HepG2 (cell line): ENCODE measurements at regions not wholly inside any gene's neighbourhood (a gene's known extent, or its start where the extent isn't known, plus 50 kb on each side); places are given as distances from the start of the nearest gene placed in this dataset.
"Not testable (repeated sequence)": the region's sequence is repeated elsewhere in the genome, so short reads cannot be mapped to it uniquely, and the experiment has no call there.

Source experiments
- ATAC-seq: fragments of 200-7000 bp; cut with Tn5 transposase; 3 replicates; pipeline ENCODE4 v1.9.1; 2020; ENCODE audit warnings: mild to moderate bottlenecking, moderate library complexity
- BruUV-seq: library from RNA; stranded (reverse); fragments of 400-500 nt; replicated peaks from 2 replicates; lab custom pipeline; 2021; lab: Mats Ljungman, UMichigan
- CTCF ChIA-PET: fragments of 300-600 bp; formaldehyde crosslinking; extraction: SDS; loops from one replicate; lab custom pipeline; 2021; ENCODE audit warnings: low total read pairs, inconsistent platforms, low intra/inter-chr PET ratio; lab: Yijun Ruan, JAX
- POLR2A ChIA-PET: fragments of 350-600 bp; sonication (Branson Sonifier 250); formaldehyde crosslinking; loops from one replicate; lab custom pipeline; 2020; ENCODE audit warnings: antibody characterized with exemption, inconsistent platforms; lab: Yijun Ruan, JAX
- DNase-seq: peaks from one replicate; pipeline ENCODE4 v3.0.0-alpha.2; 2015; ENCODE audit warnings: low spot score
- FAIRE-seq: peaks from 3 replicates; lab custom pipeline; 2011; peaks lifted over from hg19 to GRCh38; lab: Jason Lieb, UNC
- H2AFZ ChIP-seq: one replicate; pipeline ENCODE4 v1.6.1; 2011; ENCODE audit warnings: low read length, inconsistent platforms
- H3K27ac ChIP-seq: fragments of 300-600 bp; 3 replicates; pipeline ENCODE4 v1.8.0; 2011; ENCODE audit warnings: mixed run types, mild to moderate bottlenecking, mixed read lengths, low read length, inconsistent platforms; ENCODE audit not compliant: insufficient read depth; ENCODE audit errors: extremely low read length
- H3K27me3 ChIP-seq, 2 experiments: fragments of 200-600 bp in 1 of 2; 2 replicates in 1 of 2; 3 replicates in 1 of 2; pipeline versions ENCODE4 v1.6.0 to v1.8.0; 2011; ENCODE audit warnings: low read length in 2 of 2, mild to moderate bottlenecking in 2 of 2, moderate library complexity in 2 of 2, inconsistent platforms in 1 of 2; ENCODE audit not compliant: insufficient read depth in 2 of 2, control insufficient read depth in 1 of 2
- H3K36me3 ChIP-seq, 2 experiments: fragments of 200-600 bp in 1 of 2; replicated peaks in 1 of 2; 2 replicates in 1 of 2; 3 replicates in 1 of 2; pipeline versions ENCODE4 v1.5.1 to v1.8.0; 2011; ENCODE audit warnings: low read length in 2 of 2, inconsistent platforms in 1 of 2; ENCODE audit not compliant: insufficient read depth in 2 of 2, control insufficient read depth in 1 of 2
- H3K4me1 ChIP-seq: 2 replicates; pipeline ENCODE4 v1.5.1; 2012; ENCODE audit warnings: low read length, inconsistent platforms; ENCODE audit not compliant: insufficient read depth
- H3K4me2 ChIP-seq: 2 replicates; pipeline ENCODE4 v1.6.0; 2011; ENCODE audit warnings: low read depth, low read length, inconsistent platforms
- H3K4me3 ChIP-seq, 3 experiments: fragments of 200-600 bp in 1 of 3; sonication (generic), shearing (Covaris generic) in 1 of 3; replicated peaks in 1 of 3; 2 replicates each; pipeline ENCODE4 v1.5.1; 2011 to 2016; ENCODE audit warnings: low read length in 3 of 3, inconsistent platforms in 2 of 3, low read depth in 2 of 3, mild to moderate bottlenecking in 2 of 3, control low read depth in 1 of 3, mixed read lengths in 1 of 3; ENCODE audit not compliant: insufficient read depth in 1 of 3
- H3K79me2 ChIP-seq: one replicate; pipeline ENCODE4 v1.6.1; 2011; ENCODE audit warnings: low read length, inconsistent platforms; ENCODE audit not compliant: insufficient read depth
- H3K9ac ChIP-seq: 2 replicates; pipeline ENCODE4 v1.6.0; 2011; ENCODE audit warnings: mild to moderate bottlenecking, low read depth, low read length, inconsistent platforms; ENCODE audit not compliant: insufficient read depth
- H3K9me3 ChIP-seq: 2 replicates; pipeline ENCODE4 v1.5.1; 2012; ENCODE audit warnings: mild to moderate bottlenecking, low read length
- H4K20me1 ChIP-seq: 2 replicates; pipeline ENCODE4 v1.6.0; 2011; ENCODE audit warnings: inconsistent platforms, mild to moderate bottlenecking, low read length, moderate library complexity; ENCODE audit not compliant: insufficient read depth
- ATM ChIP-seq: fragments of 450-650 bp; IDR thresholded peaks from 2 replicates; pipeline ENCODE4 v1.7.1; 2017; ENCODE audit warnings: mild to moderate bottlenecking, borderline replicate concordance
- CBFB ChIP-seq: sonication (generic); formaldehyde crosslinking; IDR thresholded peaks from 2 replicates; pipeline ENCODE4 v1.4.0; 2020; ENCODE audit warnings: missing genetic modification reagents
- CEBPG ChIP-seq: IDR thresholded peaks from 2 replicates; pipeline ENCODE4 v1.6.1; 2016
- FIP1L1 ChIP-seq: fragments of 200-400 bp; formaldehyde crosslinking; IDR thresholded peaks from 2 replicates; pipeline ENCODE4 v1.6.1; 2018; ENCODE audit warnings: low read depth, mild to moderate bottlenecking, low read length, moderate library complexity, borderline replicate concordance; ENCODE audit not compliant: insufficient read depth
- FLYWCH1 ChIP-seq: sonication (generic); formaldehyde crosslinking; IDR thresholded peaks from 2 replicates; pipeline ENCODE4 v1.8.1; 2023; ENCODE audit warnings: mild to moderate bottlenecking, missing genetic modification reagents
- HNRNPH1 ChIP-seq: fragments of 200-400 bp; formaldehyde crosslinking; optimal IDR thresholded peaks from 2 replicates; pipeline ENCODE3; 2017; ENCODE audit warnings: mild to moderate bottlenecking, low read depth, low read length
- JDP2 ChIP-seq: sonication (generic); formaldehyde crosslinking; IDR thresholded peaks from 2 replicates; pipeline ENCODE4 v1.8.1; 2022; ENCODE audit warnings: missing genetic modification reagents, borderline replicate concordance
- MEF2D ChIP-seq: sonication (generic); formaldehyde crosslinking; IDR thresholded peaks from 2 replicates; pipeline ENCODE4 v1.5.1; 2020; ENCODE audit warnings: mild to moderate bottlenecking, missing genetic modification reagents
- SMC3 ChIP-seq: IDR thresholded peaks from 2 replicates; pipeline ENCODE4 v1.6.1; 2011; ENCODE audit warnings: low read length, improper control_type of control experiment
- TBL1XR1 ChIP-seq: fragments of 150-350 bp; IDR thresholded peaks from 2 replicates; pipeline ENCODE4 v1.6.1; 2014; ENCODE audit warnings: borderline replicate concordance, low read length; ENCODE audit not compliant: partially characterized antibody
- WGBS: methylation state at CpG from one replicate; pipeline ENCODE4 v1.1.6; 2017; ENCODE audit warnings: low lambda C conversion rate; 5-methylcytosine and 5-hydroxymethylcytosine counted together
- in situ Hi-C: cut with HindIII; loops from 2 replicates; pipeline ENCODE4 v1.10.0; 2017; ENCODE audit warnings: low pct_unique_long_range_greater_than_20kb; ENCODE audit not compliant: extremely low pct_ligation_motif_present
- intact Hi-C: fragments of 100-400 bp; cut with micrococcal nuclease; formaldehyde crosslinking; loops from one replicate; pipeline ENCODE4 v1.10.0; 2022; ENCODE audit not compliant: unreplicated experiment
- TF ChIP-seq, protein P1 (sequence below): sonication (generic); formaldehyde crosslinking; IDR thresholded peaks from 2 replicates; pipeline ENCODE4 v1.5.0; 2020; ENCODE audit warnings: mild to moderate bottlenecking, missing genetic modification reagents, moderate library complexity
- TF ChIP-seq, protein P2 (sequence below): sonication (generic); formaldehyde crosslinking; IDR thresholded peaks from 2 replicates; pipeline ENCODE4 v1.5.0; 2020; ENCODE audit warnings: mild to moderate bottlenecking, missing genetic modification reagents, borderline replicate concordance

DNA sequence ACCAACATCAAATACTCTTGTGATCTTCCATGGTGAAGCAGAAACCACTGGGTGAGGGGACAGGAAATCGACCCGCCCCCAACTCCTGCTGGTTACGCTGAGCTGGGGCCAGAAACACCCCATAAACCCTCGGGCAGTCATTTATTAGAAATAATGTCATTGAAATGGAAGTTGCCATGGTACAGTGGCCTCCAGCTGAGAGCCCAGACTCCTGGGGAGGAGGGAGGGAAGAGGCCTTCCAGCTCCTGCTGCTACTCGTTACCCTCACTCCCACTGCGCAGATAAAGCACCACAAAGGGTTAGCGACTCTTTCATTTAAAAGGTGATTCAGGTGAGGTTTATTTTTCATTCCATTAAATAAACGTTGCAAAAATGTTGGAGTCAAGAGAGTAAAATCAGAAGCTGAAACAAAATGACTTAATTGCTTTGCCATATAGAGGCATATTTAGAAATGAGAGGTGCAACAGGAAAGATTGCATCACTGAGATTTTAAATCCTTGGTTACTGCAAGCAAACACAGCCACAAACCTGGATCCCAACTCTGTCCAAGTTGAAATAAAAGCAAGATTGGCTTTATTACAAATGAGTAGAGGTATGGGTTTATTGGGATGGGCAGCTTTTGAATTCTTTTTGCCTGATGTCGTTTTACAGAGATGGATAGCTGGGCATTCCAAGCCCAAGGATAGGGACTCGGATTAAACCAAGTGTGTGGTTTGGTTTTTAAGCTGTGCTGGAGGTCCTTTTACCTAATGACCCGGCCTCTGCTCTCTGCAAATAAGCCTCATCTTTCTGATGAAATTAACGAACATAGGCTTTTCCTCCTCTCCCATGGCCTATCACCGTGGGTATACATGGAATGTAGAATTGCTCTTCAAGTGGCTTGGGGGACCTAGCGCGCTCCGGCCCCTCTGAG is 92.0 kb downstream of the LYZL1 start:
- H3K4me3 ChIP-seq, H3K27ac ChIP-seq, BruUV-seq, H3K4me2 ChIP-seq, H4K20me1 ChIP-seq, ATAC-seq, H3K79me2 ChIP-seq, H3K9me3 ChIP-seq, H3K36me3 ChIP-seq, CTCF ChIA-PET, intact Hi-C loops, POLR2A ChIA-PET, DNase-seq, H3K9ac ChIP-seq, in situ Hi-C loops, H2AFZ ChIP-seq: not testable (repeated sequence)
- 32% methylated on average over 15 of the region's 16 CpGs for WGBS
- peak; percentile 52 for FAIRE-seq
- Histone ChIP-seq H3K27me3 (peaks cover 0 to 11% of the 10 kb centered on the region in 2 experiments; a peak in 2 of 5 replicates), H3K4me1 (peaks cover 25% of the 10 kb centered on the region)

DNA sequence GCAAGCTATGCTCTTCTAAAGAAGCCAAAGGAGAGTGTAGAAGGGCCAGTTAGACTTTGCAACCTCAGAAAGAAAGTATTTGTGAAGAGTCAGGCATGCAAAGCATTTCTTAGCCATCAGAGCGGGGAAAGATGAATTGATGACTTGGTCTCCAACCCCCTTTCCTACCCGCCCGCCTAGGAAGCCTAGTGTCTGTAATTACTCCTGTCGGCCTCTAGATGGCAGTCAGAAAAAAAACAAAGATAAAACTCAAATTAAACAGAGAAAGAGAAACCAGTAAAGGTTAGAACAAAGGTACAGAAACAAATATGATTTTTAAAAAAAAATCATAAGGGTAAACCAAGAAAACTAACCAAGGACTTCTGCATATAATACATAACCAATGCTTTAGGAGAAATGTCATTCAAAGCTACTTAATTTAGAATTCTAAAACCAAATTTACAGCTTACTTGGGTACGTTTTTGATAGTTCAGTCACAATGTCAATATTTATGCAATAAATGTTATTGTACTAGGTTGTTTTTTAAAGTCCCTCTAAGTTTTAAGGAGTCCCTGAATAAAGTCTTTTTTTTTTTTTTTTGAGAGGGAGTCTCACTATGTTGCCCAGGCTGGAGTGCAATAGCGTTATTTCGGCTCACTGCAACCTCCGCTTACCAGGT is 97.6 kb downstream of the LYZL1 start:
- in situ Hi-C loops, result loop anchor here (5.0 kb wide), 1 partner anchor 61 kb away; no protein-coding TSS in a partner anchor
- POLR2A ChIA-PET, result no interaction called here
- no peak overlapping the region for H2AFZ ChIP-seq
- CTCF ChIA-PET, result interaction anchor here (1.2 to 1.8 kb wide), 3 partner anchors 59 to 146 kb away, joined by 3 to 4 read pairs (median 3); no protein-coding TSS in a partner anchor
- peak overlapping the region; percentile 59 for H3K4me2 ChIP-seq
- peaks cover 0 to 8% of the 10 kb centered on the region in 2 experiments; a peak in 2 of 5 replicates for H3K27me3 ChIP-seq
- DNase-seq, result peak; percentile 44
- 32% methylated on average over 8 of the region's 8 CpGs for WGBS
- peak; percentile 88 for FAIRE-seq
- intact Hi-C loops, result no loop called here
- H3K9ac ChIP-seq, result no peak overlapping the region
- H3K4me3 ChIP-seq, result peak overlapping the region in 1 of 3 experiments; percentile 34; a peak in 1 of 6 replicates
- no peaks in the 10 kb centered on the region for H4K20me1 ChIP-seq
- no TSS peak for BruUV-seq
- H3K36me3 ChIP-seq, result no peaks in the 10 kb centered on the region
- H3K79me2 ChIP-seq, result no peaks in the 10 kb centered on the region
- no peaks in the 10 kb centered on the region for H3K9me3 ChIP-seq
- peak; percentile 40; the same call in 2 of the 3 replicates for ATAC-seq
- H3K4me1 ChIP-seq, result peaks cover 43% of the 10 kb centered on the region
- no peak overlapping the region for H3K27ac ChIP-seq
- TF ChIP-seq FIP1L1 (no peak), JDP2 (CRISPR knock-in tag) (no peak), FLYWCH1 (CRISPR knock-in tag) (no peak), HNRNPH1 (no peak), CEBPG (CRISPR knock-in tag) (no peak), SMC3 (peak; percentile 31; the same call in 1 of the 2 replicates), MEF2D (CRISPR knock-in tag) (no peak), ATM (no peak), CBFB (CRISPR knock-in tag) (no peak), TBL1XR1 (no peak)
- TF ChIP-seq, protein P1, sequence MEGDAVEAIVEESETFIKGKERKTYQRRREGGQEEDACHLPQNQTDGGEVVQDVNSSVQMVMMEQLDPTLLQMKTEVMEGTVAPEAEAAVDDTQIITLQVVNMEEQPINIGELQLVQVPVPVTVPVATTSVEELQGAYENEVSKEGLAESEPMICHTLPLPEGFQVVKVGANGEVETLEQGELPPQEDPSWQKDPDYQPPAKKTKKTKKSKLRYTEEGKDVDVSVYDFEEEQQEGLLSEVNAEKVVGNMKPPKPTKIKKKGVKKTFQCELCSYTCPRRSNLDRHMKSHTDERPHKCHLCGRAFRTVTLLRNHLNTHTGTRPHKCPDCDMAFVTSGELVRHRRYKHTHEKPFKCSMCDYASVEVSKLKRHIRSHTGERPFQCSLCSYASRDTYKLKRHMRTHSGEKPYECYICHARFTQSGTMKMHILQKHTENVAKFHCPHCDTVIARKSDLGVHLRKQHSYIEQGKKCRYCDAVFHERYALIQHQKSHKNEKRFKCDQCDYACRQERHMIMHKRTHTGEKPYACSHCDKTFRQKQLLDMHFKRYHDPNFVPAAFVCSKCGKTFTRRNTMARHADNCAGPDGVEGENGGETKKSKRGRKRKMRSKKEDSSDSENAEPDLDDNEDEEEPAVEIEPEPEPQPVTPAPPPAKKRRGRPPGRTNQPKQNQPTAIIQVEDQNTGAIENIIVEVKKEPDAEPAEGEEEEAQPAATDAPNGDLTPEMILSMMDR (CRISPR knock-in tag), result peak; percentile 59
- TF ChIP-seq, protein P2, sequence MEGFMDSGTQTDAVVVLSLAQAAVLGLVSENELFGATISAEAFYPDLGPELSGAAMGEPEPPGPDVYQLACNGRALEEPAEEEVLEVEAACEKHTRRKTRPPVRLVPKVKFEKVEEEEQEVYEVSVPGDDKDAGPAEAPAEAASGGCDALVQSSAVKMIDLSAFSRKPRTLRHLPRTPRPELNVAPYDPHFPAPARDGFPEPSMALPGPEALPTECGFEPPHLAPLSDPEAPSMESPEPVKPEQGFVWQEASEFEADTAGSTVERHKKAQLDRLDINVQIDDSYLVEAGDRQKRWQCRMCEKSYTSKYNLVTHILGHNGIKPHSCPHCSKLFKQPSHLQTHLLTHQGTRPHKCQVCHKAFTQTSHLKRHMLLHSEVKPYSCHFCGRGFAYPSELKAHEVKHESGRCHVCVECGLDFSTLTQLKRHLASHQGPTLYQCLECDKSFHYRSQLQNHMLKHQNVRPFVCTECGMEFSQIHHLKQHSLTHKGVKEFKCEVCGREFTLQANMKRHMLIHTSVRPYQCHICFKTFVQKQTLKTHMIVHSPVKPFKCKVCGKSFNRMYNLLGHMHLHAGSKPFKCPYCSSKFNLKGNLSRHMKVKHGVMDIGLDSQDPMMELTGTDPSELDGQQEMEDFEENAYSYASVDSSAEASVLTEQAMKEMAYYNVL (CRISPR knock-in tag), result no peak
